K562 (cell line): ENCODE measurements at regions not wholly inside any gene's neighbourhood (a gene's known extent, or its start where the extent isn't known, plus 50 kb on each side); places are given as distances from the start of the nearest gene placed in this dataset.
"Not testable (repeated sequence)": the region's sequence is repeated elsewhere in the genome, so short reads cannot be mapped to it uniquely, and the experiment has no call there.

Experiments used
- EZH2 ChIP-seq: IDR thresholded peaks from 2 replicates; pipeline ENCODE4 v1.6.1; 2012; ENCODE audit warnings: low read depth, mild to moderate bottlenecking, inconsistent platforms, low read length, borderline replicate concordance
- JUN ChIP-seq, 2 experiments: sonication (generic) in 1 of 2; formaldehyde crosslinking in 1 of 2; IDR thresholded peaks; 2 replicates each; pipeline versions ENCODE4 v1.6.1 to v1.8.0; 2012 to 2022; ENCODE audit warnings: borderline replicate concordance in 2 of 2, mild to moderate bottlenecking in 2 of 2, improper control_type of control experiment in 1 of 2, low read depth in 1 of 2, low read length in 1 of 2, missing genetic modification reagents in 1 of 2
- MXI1 ChIP-seq: IDR thresholded peaks from 2 replicates; pipeline ENCODE4 v1.6.1; 2011; ENCODE audit warnings: low read depth, mild to moderate bottlenecking, improper control_type of control experiment, low read length
- NFYB ChIP-seq: IDR thresholded peaks from 2 replicates; pipeline ENCODE4 v1.6.1; 2011; ENCODE audit warnings: mild to moderate bottlenecking, moderate library complexity; ENCODE audit not compliant: insufficient read length; ENCODE audit errors: extremely low read depth
- SRSF1 ChIP-seq: fragments of 200-400 bp; formaldehyde crosslinking; IDR thresholded peaks from 2 replicates; pipeline ENCODE4 v1.6.1; 2017; ENCODE audit warnings: mild to moderate bottlenecking, low read depth, low read length, moderate library complexity
- U2AF2 ChIP-seq: fragments of 200-400 bp; formaldehyde crosslinking; optimal IDR thresholded peaks from 2 replicates; pipeline ENCODE3; 2017; ENCODE audit warnings: low read depth, mild to moderate bottlenecking, low read length
- ZNF121 ChIP-seq: sonication (generic); formaldehyde crosslinking; conservative IDR thresholded peaks from 2 replicates; pipeline ENCODE4 v1.8.0; 2022; ENCODE audit warnings: missing genetic modification reagents
- ZNF174 ChIP-seq: fragments of 250-450 bp; sonication (Bioruptor Pico); IDR thresholded peaks from 2 replicates; pipeline ENCODE4 v1.4.0; 2020; ENCODE audit warnings: mild to moderate bottlenecking
- ZNF263 ChIP-seq: sonication (generic); formaldehyde crosslinking; IDR thresholded peaks from 2 replicates; pipeline ENCODE4 v1.8.0; 2022; ENCODE audit warnings: mild to moderate bottlenecking, missing genetic modification reagents, borderline replicate concordance
- TF ChIP-seq, protein P1 (sequence below), 3 experiments: IDR thresholded peaks in 2 of 3; conservative IDR thresholded peaks in 1 of 3; 2 replicates each; pipeline ENCODE4 v1.5.1; 2011 to 2012; ENCODE audit warnings: low read length in 3 of 3, mild to moderate bottlenecking in 3 of 3, control low read depth in 2 of 3, improper control_type of control experiment in 1 of 3, inconsistent platforms in 1 of 3, low read depth in 1 of 3, mixed read lengths in 1 of 3, moderate library complexity in 1 of 3; ENCODE audit not compliant: insufficient read depth in 2 of 3
- TF ChIP-seq, protein P2 (sequence below): sonication (generic); formaldehyde crosslinking; IDR thresholded peaks from 2 replicates; pipeline ENCODE4 v1.8.0; 2022; ENCODE audit warnings: mild to moderate bottlenecking, low read depth, missing genetic modification reagents
- TF ChIP-seq, protein P3 (sequence below): fragments of 450-650 bp; IDR thresholded peaks from 2 replicates; pipeline ENCODE4 v1.6.1; 2014; ENCODE audit warnings: low read depth, mild to moderate bottlenecking, moderate library complexity, borderline replicate concordance
- TF ChIP-seq, protein P4 (sequence below): sonication (generic); formaldehyde crosslinking; IDR thresholded peaks from 2 replicates; pipeline ENCODE4 v1.9.0; 2022; ENCODE audit warnings: mild to moderate bottlenecking, missing genetic modification reagents

DNA sequence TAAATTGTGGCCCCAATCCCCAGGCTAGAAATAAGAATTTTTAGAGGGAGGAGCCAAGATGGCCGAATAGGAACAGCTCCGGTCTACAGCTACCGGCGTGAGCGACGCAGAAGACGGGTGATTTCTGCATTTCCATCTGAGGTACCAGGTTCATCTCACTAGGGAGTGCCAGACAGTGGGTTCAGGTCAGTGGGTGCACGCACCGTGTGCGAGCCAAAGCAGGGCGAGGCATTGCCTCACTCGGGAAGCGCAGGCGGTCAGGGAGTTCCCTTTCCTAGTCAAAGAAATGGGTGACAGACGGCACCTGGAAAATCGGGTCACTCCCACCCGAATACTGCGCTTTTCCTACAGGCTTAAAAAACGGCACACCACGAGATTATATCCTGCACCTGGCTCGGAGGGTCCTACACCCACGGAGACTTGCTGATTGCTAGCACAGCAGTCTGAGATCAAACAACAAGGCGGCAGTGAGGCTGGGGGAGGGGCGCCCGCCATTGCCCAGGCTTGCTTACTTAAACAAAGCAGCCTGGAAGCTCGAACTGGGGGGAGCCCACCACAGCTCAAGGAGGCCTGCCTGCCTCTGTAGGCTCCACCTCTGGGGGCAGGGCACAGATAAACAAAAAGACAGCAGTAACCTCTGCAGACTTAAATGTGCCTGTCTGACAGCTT, 257.7 kb upstream of the MEIS1 start:
- TF ChIP-seq EZH2; SRSF1; ZNF263; NFYB; ZNF121; U2AF2; JUN (IDR thresholded peaks at IDR 0.05; ENCODE audit: borderline replicate concordance, low read depth, low read length); JUN (CRISPR knock-in tag; IDR thresholded peaks at IDR 0.05; ENCODE audit: borderline replicate concordance); ZNF174 (CRISPR knock-in tag); MXI1: not testable (repeated sequence)
- TF ChIP-seq, protein P1, sequence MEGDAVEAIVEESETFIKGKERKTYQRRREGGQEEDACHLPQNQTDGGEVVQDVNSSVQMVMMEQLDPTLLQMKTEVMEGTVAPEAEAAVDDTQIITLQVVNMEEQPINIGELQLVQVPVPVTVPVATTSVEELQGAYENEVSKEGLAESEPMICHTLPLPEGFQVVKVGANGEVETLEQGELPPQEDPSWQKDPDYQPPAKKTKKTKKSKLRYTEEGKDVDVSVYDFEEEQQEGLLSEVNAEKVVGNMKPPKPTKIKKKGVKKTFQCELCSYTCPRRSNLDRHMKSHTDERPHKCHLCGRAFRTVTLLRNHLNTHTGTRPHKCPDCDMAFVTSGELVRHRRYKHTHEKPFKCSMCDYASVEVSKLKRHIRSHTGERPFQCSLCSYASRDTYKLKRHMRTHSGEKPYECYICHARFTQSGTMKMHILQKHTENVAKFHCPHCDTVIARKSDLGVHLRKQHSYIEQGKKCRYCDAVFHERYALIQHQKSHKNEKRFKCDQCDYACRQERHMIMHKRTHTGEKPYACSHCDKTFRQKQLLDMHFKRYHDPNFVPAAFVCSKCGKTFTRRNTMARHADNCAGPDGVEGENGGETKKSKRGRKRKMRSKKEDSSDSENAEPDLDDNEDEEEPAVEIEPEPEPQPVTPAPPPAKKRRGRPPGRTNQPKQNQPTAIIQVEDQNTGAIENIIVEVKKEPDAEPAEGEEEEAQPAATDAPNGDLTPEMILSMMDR (IDR thresholded peaks at IDR 0.05 in 2 of 3, conservative IDR thresholded peaks at IDR 0.05 in 1 of 3; ENCODE audit: insufficient read depth in 2 of 3, low read depth in 1 of 3, low read length in 3 of 3): not testable (repeated sequence)
- TF ChIP-seq, protein P2, sequence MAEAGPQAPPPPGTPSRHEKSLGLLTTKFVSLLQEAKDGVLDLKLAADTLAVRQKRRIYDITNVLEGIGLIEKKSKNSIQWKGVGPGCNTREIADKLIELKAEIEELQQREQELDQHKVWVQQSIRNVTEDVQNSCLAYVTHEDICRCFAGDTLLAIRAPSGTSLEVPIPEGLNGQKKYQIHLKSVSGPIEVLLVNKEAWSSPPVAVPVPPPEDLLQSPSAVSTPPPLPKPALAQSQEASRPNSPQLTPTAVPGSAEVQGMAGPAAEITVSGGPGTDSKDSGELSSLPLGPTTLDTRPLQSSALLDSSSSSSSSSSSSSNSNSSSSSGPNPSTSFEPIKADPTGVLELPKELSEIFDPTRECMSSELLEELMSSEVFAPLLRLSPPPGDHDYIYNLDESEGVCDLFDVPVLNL (CRISPR knock-in tag): not testable (repeated sequence)
- TF ChIP-seq, protein P3, sequence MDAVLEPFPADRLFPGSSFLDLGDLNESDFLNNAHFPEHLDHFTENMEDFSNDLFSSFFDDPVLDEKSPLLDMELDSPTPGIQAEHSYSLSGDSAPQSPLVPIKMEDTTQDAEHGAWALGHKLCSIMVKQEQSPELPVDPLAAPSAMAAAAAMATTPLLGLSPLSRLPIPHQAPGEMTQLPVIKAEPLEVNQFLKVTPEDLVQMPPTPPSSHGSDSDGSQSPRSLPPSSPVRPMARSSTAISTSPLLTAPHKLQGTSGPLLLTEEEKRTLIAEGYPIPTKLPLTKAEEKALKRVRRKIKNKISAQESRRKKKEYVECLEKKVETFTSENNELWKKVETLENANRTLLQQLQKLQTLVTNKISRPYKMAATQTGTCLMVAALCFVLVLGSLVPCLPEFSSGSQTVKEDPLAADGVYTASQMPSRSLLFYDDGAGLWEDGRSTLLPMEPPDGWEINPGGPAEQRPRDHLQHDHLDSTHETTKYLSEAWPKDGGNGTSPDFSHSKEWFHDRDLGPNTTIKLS: not testable (repeated sequence)
- TF ChIP-seq, protein P4, sequence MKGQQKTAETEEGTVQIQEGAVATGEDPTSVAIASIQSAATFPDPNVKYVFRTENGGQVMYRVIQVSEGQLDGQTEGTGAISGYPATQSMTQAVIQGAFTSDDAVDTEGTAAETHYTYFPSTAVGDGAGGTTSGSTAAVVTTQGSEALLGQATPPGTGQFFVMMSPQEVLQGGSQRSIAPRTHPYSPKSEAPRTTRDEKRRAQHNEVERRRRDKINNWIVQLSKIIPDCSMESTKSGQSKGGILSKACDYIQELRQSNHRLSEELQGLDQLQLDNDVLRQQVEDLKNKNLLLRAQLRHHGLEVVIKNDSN: not testable (repeated sequence)
